B cell (primary cell): ENCODE measurements at regions not wholly inside any gene's neighbourhood (a gene's known extent, or its start where the extent isn't known, plus 50 kb on each side); places are given as distances from the start of the nearest gene placed in this dataset.
"Not testable (repeated sequence)": the region's sequence is repeated elsewhere in the genome, so short reads cannot be mapped to it uniquely, and the experiment has no call there.

Experiments
- ATAC-seq: fragments of 200-7000 bp; cut with Tn5 transposase; one replicate; pipeline ENCODE4 v1.10.0; 2021; ENCODE audit warnings: low read depth, mild to moderate bottlenecking, moderate number of reproducible peaks, moderate library complexity
- CTCF ChIA-PET: fragments of 350-600 bp; sonication (Branson Sonifier 250); formaldehyde crosslinking; loops from one replicate; lab custom pipeline; 2021; ENCODE audit warnings: antibody characterized with exemption, inconsistent platforms; lab: Charles Lee
- POLR2A ChIA-PET: fragments of 350-600 bp; sonication (Branson Sonifier 250); formaldehyde crosslinking; loops from one replicate; lab custom pipeline; 2021; ENCODE audit warnings: antibody characterized with exemption; lab: Charles Lee
- DNase-seq: peaks from one replicate; pipeline ENCODE4 v3.0.0; 2013
- H2AFZ ChIP-seq: 2 replicates; pipeline ENCODE4 v1.6.1; 2012; ENCODE audit warnings: mild to moderate bottlenecking, low read depth, low read length; ENCODE audit not compliant: insufficient read depth, poor library complexity, severe bottlenecking
- H3K27ac ChIP-seq, 2 donors: 1 replicate in 1 of 2; 2 replicates in 1 of 2; pipeline ENCODE4 v1.5.1; 2012 to 2013; ENCODE audit warnings: low read length in 2 of 2, mild to moderate bottlenecking in 2 of 2, moderate library complexity in 1 of 2
- H3K27me3 ChIP-seq, 4 experiments: fragments of 200-600 bp in 1 of 4; sonication (generic) in 1 of 4; replicated peaks in 1 of 4; 1 replicate in 2 of 4; 2 replicates in 2 of 4; pipeline versions ENCODE4 v1.6.1 to v1.7.0; 2013 to 2016; ENCODE audit warnings: low read length in 3 of 4, mild to moderate bottlenecking in 2 of 4, mixed read lengths in 1 of 4, moderate library complexity in 1 of 4; ENCODE audit not compliant: insufficient read depth in 4 of 4, control insufficient read depth in 3 of 4; ENCODE audit errors: control extremely low read depth in 1 of 4
- H3K36me3 ChIP-seq, 2 experiments: replicated peaks in 1 of 2; 1 replicate in 1 of 2; 2 replicates in 1 of 2; pipeline versions ENCODE4 v1.6.1 to v1.7.1; 2013; ENCODE audit warnings: low read length in 1 of 2; ENCODE audit not compliant: insufficient read depth in 2 of 2, control insufficient read depth in 1 of 2; ENCODE audit errors: control extremely low read depth in 1 of 2, extremely low read depth in 1 of 2
- H3K4me1 ChIP-seq, 2 donors: fragments of 200-600 bp in 1 of 2; sonication (generic) in 1 of 2; 1 replicate in 1 of 2; 2 replicates in 1 of 2; pipeline versions ENCODE4 v1.5.1 to v1.6.1; 2013 to 2017; ENCODE audit warnings: low read length in 2 of 2; ENCODE audit not compliant: control insufficient read depth in 2 of 2, insufficient read depth in 2 of 2
- H3K4me2 ChIP-seq: replicated peaks from 2 replicates; pipeline ENCODE3; 2012; ENCODE audit warnings: mild to moderate bottlenecking, low read depth, low read length; ENCODE audit not compliant: poor library complexity, severe bottlenecking
- H3K4me3 ChIP-seq, 5 experiments: fragments of 200-600 bp in 1 of 5; sonication (generic) in 1 of 5; 1 replicate in 3 of 5; 2 replicates in 2 of 5; pipeline versions ENCODE4 v1.5.1 to v1.7.0; 2011 to 2016; ENCODE audit warnings: low read length in 4 of 5, mild to moderate bottlenecking in 4 of 5, low read depth in 2 of 5, control low read depth in 1 of 5, moderate library complexity in 1 of 5; ENCODE audit not compliant: insufficient read depth in 1 of 5; ENCODE audit errors: control extremely low read depth in 1 of 5, extremely low read depth in 1 of 5
- H3K79me2 ChIP-seq: fragments of 200-600 bp; sonication (generic); one replicate; pipeline ENCODE4 v1.6.0; 2016; ENCODE audit warnings: low read length; ENCODE audit not compliant: control insufficient read depth, insufficient read depth
- H3K9ac ChIP-seq: fragments of 200-600 bp; sonication (generic); 2 replicates; pipeline ENCODE4 v1.6.1; 2017; ENCODE audit warnings: mild to moderate bottlenecking, low read length, moderate library complexity
- H3K9me3 ChIP-seq, 3 donors: one replicate each; pipeline versions ENCODE4 v1.6.1 to v1.7.1; 2013; ENCODE audit warnings: low read length in 2 of 3; ENCODE audit not compliant: control insufficient read depth in 2 of 3, insufficient read depth in 1 of 3; ENCODE audit errors: control extremely low read depth in 1 of 3
- H4K20me1 ChIP-seq: 2 replicates; pipeline ENCODE4 v1.6.0; 2012; ENCODE audit warnings: mild to moderate bottlenecking, low read length; ENCODE audit not compliant: insufficient read depth, control insufficient read depth, poor library complexity, severe bottlenecking
- H3K27ac Mint-ChIP-seq: one replicate; pipeline ENCODE4 v1.8.0; 2021; ENCODE audit warnings: mixed read lengths
- H3K27me3 Mint-ChIP-seq: one replicate; pipeline ENCODE4 v1.8.0; 2021; ENCODE audit warnings: mixed read lengths
- H3K4me1 Mint-ChIP-seq: one replicate; pipeline ENCODE4 v1.8.0; 2021; ENCODE audit warnings: mixed read lengths
- H3K4me3 Mint-ChIP-seq: one replicate; pipeline ENCODE4 v1.8.0; 2021; ENCODE audit warnings: mixed read lengths
- H3K9me3 Mint-ChIP-seq: one replicate; pipeline ENCODE4 v1.8.0; 2022; ENCODE audit warnings: mixed read lengths; ENCODE audit not compliant: insufficient read depth
- CTCF ChIP-seq: fragments of 200-600 bp; IDR thresholded peaks from one replicate; pipeline ENCODE4 v1.8.0; 2022; ENCODE audit warnings: antibody characterized with exemption, mild to moderate bottlenecking
- EZH2 ChIP-seq: IDR thresholded peaks from 2 replicates; pipeline ENCODE4 v1.6.1; 2012; ENCODE audit warnings: borderline replicate concordance, low read depth, mild to moderate bottlenecking, moderate library complexity, low read length; ENCODE audit not compliant: insufficient read depth, poor library complexity, severe bottlenecking
- WGBS: methylation state at CpG from one replicate; pipeline ENCODE4 v1.1.5; 2013; ENCODE audit warnings: missing lambda C conversion rate; ENCODE audit not compliant: insufficient coverage; 5-methylcytosine and 5-hydroxymethylcytosine counted together
- intact Hi-C: fragments of 100-400 bp; cut with micrococcal nuclease; formaldehyde crosslinking; loops from one replicate; pipeline ENCODE4 v1.10.0; 2022

DNA sequence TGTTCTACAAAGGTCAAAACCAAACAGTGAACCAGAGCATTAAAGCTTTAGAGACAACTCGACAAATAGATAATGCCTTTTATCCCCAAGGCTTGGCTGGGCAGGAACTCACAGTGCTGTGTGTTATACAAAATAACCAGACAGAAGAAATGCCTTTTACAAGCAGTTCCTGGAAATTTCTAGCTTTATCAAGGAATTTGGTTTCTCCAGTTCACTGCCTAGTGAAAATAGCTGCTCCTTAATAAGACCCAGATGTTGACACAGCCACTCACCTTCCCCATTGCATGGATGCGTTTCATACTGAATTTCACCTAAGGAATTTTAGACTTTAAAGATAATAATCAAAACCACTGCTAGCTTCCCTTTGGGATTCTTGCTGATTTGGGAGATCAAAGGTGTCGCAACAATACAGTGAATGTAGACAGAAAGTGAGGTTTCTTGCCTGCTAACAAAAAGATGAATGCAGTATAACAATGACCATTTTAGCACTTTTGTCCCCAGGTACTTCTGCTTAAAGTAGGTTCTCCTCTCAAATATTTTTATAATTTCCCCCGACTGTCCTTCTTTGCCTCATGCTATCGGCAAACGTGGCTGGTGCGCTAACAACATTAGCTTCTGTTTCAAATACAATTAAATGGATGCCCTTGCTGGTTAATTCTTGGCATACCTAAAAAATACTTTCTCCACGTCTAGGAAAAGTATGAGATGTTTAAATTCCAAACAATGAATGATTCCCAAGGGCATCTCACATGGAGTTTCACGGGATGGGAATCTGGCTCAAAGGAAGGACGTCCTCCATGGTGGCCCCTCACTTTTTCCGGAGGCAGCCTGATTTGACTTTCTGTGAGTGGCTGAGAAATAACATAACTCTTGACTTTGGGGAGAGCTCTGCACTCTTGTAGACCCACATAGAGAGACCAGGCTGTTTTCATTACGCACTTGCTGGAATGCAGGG is 162.4 kb downstream of the C12orf75 start:
- Histone ChIP-seq H3K9me3 (no peaks in the 10 kb centered on the region), H3K36me3 (no peaks in the 10 kb centered on the region), H3K4me3 (no peak overlapping the region), H3K4me1 (no peaks in the 10 kb centered on the region), H3K9ac (no peak overlapping the region), H3K27me3 (no peaks in the 10 kb centered on the region), H4K20me1 (no peaks in the 10 kb centered on the region), H3K4me2 (no peak overlapping the region), H3K27ac (no peak overlapping the region), H2AFZ (no peak overlapping the region), H3K79me2 (no peaks in the 10 kb centered on the region)
- H3K27ac Mint-ChIP-seq, result no peak overlapping the region
- no peak for TF ChIP-seq CTCF
- no peak for TF ChIP-seq EZH2
- intact Hi-C loops, result no loop called here
- ChIA-PET POLR2A (no interaction called here), CTCF (no interaction called here)
- DNase-seq (no peak), ATAC-seq (no peak)
- H3K9me3 Mint-ChIP-seq, result peaks cover 5% of the 10 kb centered on the region
- peaks cover 15% of the 10 kb centered on the region for H3K27me3 Mint-ChIP-seq
- 92% methylated on average over 7 of the region's 12 CpGs for WGBS
- H3K4me1 Mint-ChIP-seq, result no peaks in the 10 kb centered on the region
- H3K4me3 Mint-ChIP-seq, result no peak overlapping the region

DNA sequence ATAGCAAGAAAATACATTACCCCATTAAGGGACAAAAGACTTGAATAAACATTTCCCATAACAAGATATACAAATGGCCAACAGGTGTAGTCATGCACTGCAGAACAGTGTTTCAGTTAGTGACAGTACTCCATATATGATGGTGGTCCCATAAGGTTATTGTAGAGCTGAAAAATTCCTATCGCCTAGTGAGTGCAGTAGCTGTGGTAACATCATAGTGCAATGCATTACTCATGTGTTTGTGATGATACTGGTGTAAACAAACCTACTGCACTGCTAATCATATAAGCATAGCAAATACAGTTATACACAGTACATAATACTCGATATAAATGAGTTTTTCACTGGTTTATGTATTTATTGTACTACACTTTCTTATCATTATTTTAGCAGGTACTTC is 168.7 kb downstream of the C12orf75 start:
- Histone ChIP-seq H3K9ac (no peak overlapping the region), H3K79me2 (no peaks in the 10 kb centered on the region), H3K4me3 (no peak overlapping the region), H3K4me2 (no peak overlapping the region), H2AFZ (no peak overlapping the region), H3K9me3 (no peaks in the 10 kb centered on the region), H4K20me1 (no peaks in the 10 kb centered on the region), H3K27ac (no peak overlapping the region), H3K4me1 (no peaks in the 10 kb centered on the region), H3K27me3 (peaks cover 0 to 5% (median 1%) of the 10 kb centered on the region in 4 experiments), H3K36me3 (no peaks in the 10 kb centered on the region)
- Mint-ChIP-seq H3K9me3 (peaks cover 5% of the 10 kb centered on the region), H3K4me3 (no peak overlapping the region), H3K27ac (no peak overlapping the region), H3K27me3 (peaks cover 28% of the 10 kb centered on the region), H3K4me1 (no peaks in the 10 kb centered on the region)
- intact Hi-C loops, result no loop called here
- CTCF ChIA-PET, result no interaction called here
- WGBS, result no CpG with 5 or more reads among the region's 2 CpGs
- no peak for TF ChIP-seq CTCF
- TF ChIP-seq EZH2, result no peak
- ATAC-seq (no peak), DNase-seq (no peak)
- POLR2A ChIA-PET, result no interaction called here

DNA sequence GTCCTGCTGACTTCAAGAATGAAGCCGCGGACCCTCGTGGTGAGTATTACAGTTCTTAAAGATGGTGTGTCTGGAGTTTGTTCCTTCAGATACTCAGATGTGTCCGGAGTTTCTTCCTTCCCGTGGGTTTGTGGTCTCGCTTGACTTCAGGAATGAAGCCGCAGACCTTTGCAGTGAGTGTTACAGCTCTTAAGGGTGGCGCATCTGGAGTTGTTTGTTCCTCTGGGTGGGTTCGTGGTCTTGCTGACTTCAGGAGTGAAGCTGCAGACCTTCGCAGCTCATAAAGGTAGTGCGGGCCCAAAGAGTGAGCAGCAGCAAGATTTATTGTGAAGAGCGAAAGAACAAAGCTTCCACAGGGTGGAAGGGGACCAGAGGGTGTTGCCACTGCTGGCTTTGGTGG is 170.2 kb downstream of the C12orf75 start:
- H3K36me3 ChIP-seq, H3K27me3 ChIP-seq, H3K9ac ChIP-seq, intact Hi-C loops, H4K20me1 ChIP-seq, H3K4me3 ChIP-seq, H3K9me3 Mint-ChIP-seq, H3K4me1 Mint-ChIP-seq, H3K27ac ChIP-seq, H3K4me2 ChIP-seq, CTCF ChIA-PET, H3K4me3 Mint-ChIP-seq, ATAC-seq, H2AFZ ChIP-seq, H3K79me2 ChIP-seq, H3K27ac Mint-ChIP-seq, H3K4me1 ChIP-seq, H3K9me3 ChIP-seq, POLR2A ChIA-PET, DNase-seq: not testable (repeated sequence)
- H3K27me3 Mint-ChIP-seq, result peaks cover 24% of the 10 kb centered on the region
- 32% methylated on average over 12 of the region's 12 CpGs for WGBS
